ENCODE measurements at regions not wholly inside any gene's neighbourhood (a gene's known extent, or its start where the extent isn't known, plus 50 kb on each side); places are given as distances from the start of the nearest gene placed in this dataset.
"Not testable (repeated sequence)": the region's sequence is repeated elsewhere in the genome, so short reads cannot be mapped to it uniquely, and the experiment has no call there.

DNA sequence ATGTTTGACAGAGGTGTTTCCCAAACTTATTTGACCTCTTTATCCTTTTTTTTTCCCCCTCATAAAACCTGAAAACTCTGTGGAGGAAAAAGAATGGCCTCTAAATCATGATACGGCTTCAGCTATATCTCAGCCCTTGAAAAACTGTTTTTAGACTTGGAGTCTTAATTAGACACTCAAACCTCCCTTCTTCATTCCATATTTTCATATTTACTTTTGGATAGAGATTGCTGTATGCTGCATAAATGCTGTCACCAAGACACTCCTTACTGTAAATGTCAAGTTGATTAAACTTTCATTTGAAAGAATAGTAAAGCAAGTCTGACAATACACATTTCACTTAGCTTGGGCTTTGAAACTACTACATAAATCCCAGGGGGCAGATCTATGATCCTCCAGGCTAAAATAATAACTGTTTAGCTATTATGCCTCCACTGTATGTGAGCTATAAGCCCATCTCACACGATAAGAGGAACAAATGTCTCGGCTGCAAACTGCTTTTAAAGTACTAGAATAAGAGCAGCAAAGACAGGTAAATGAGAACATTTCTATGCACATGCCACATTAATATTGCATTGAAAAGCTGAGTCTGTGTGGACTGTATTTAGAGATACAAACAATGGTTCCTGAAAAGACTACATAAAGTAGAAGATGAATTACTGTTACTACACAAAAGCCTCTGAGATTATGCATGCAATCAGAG lies 141.3 kb upstream of the HMGN3 start:
- peaks cover 0 to 2% of the 10 kb centered on the region in 2 donors for H3K4me1 Mint-ChIP-seq

GRCh38 chr6:79374308-79374707 lies 139.8 kb upstream of the HMGN3 start:
- DNase-seq (no peak), ATAC-seq (replicated peaks) (no peak)
- Mint-ChIP-seq H3K9me3 (peaks cover 4 to 5% of the 10 kb centered on the region in 2 donors), H3K27me3 (peaks cover 6 to 12% of the 10 kb centered on the region in 2 donors), H3K36me3 (peaks cover 0 to 4% of the 10 kb centered on the region in 2 donors), H3K4me3 (no peak overlapping the region), H3K27ac (no peak overlapping the region), H3K4me1 (peaks cover 0 to 2% of the 10 kb centered on the region in 2 donors)

More for the DNA sequence above, 141.3 kb upstream of the HMGN3 start:
- H3K27ac Mint-ChIP-seq, result no peak overlapping the region
- no peaks in the 10 kb centered on the region for H3K36me3 Mint-ChIP-seq
- peaks cover 10 to 12% of the 10 kb centered on the region in 2 donors for H3K27me3 Mint-ChIP-seq
- ATAC-seq (replicated peaks) (no peak), DNase-seq (no peak)
- H3K9me3 Mint-ChIP-seq, result peaks cover 0 to under 1% of the 10 kb centered on the region in 2 donors
- H3K4me3 Mint-ChIP-seq, result no peak overlapping the region

- peaks cover 0 to 2% of the 10 kb centered on the region in 2 donors for H3K4me1 Mint-ChIP-seq
- no peak overlapping the region for H3K27ac Mint-ChIP-seq
- H3K9me3 Mint-ChIP-seq, result peaks cover 4 to 5% of the 10 kb centered on the region in 2 donors
- ATAC-seq (replicated peaks), result no peak
- no peak for DNase-seq
- no peak overlapping the region for H3K4me3 Mint-ChIP-seq
- peaks cover 6 to 12% of the 10 kb centered on the region in 2 donors for H3K27me3 Mint-ChIP-seq
- peaks cover 0 to 4% of the 10 kb centered on the region in 2 donors for H3K36me3 Mint-ChIP-seq
Measured at GRCh38 chr6:79373880-79374279, 139.4 kb upstream of the HMGN3 start.

DNA sequence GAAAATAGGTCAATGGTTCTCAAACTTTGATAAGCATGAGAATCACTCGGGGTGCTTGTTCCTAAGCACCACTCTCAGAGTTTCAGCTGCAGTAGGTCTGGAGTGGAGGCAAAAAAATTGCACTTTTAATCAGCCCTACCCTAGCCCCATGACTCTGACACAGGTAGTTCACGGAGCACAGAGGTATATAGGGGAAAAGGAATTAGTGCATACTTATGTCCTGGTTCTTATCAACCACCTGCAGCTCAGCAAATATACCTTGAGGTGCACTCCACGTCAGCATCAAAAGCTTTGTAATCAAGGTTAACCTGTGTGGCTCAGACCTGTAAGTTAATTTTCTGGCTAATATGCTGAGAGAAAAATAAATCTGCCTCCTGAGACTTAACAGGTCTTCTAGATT lies 138.8 kb upstream of the HMGN3 start:
- ATAC-seq (replicated peaks) (no peak), DNase-seq (no peak)
- Mint-ChIP-seq H3K27ac (no peak overlapping the region), H3K4me1 (peaks cover 0 to 2% of the 10 kb centered on the region in 2 donors), H3K27me3 (peaks cover 6 to 12% of the 10 kb centered on the region in 2 donors), H3K9me3 (peaks cover 4 to 7% of the 10 kb centered on the region in 2 donors), H3K4me3 (no peak overlapping the region), H3K36me3 (peaks cover 0 to 4% of the 10 kb centered on the region in 2 donors)

DNA sequence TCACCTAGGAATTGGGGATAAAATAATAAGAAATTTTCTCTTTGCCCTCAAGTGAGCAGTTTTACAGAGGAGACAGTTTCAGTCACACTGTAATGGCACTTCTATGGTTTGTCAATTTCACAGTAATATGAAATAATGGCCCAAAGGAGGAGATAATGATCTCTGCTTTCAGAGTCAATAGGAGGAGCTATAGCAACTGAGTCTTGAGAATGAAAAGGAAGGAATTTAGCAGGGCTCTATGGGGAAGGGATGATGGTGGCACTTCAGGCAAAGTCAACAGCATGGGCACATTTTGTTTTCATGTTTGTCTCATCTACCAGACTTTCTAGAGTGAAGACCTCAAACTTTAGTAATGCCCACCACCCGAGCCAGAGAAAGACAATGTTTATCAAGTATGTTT lies 138.3 kb upstream of the HMGN3 start:
- Mint-ChIP-seq H3K4me1 (peaks cover 0 to 1% of the 10 kb centered on the region in 2 donors), H3K27me3 (peaks cover 6 to 10% of the 10 kb centered on the region in 2 donors), H3K36me3 (peaks cover 0 to 4% of the 10 kb centered on the region in 2 donors), H3K4me3 (no peak overlapping the region), H3K9me3 (peaks cover 4 to 10% of the 10 kb centered on the region in 2 donors), H3K27ac (no peak overlapping the region)
- DNase-seq, result no peak
- ATAC-seq (replicated peaks), result no peak

- Mint-ChIP-seq H3K4me3 (no peak overlapping the region), H3K27ac (no peak overlapping the region), H3K4me1 (no peaks in the 10 kb centered on the region), H3K36me3 (peaks cover 3 to 7% of the 10 kb centered on the region in 2 donors), H3K27me3 (peaks cover 3 to 10% of the 10 kb centered on the region in 2 donors), H3K9me3 (peaks cover 25 to 28% of the 10 kb centered on the region in 2 donors)
- DNase-seq (no peak), ATAC-seq (replicated peaks) (no peak)
Measured at GRCh38 chr6:79369026-79369425, 134.5 kb upstream of the HMGN3 start.

DNA sequence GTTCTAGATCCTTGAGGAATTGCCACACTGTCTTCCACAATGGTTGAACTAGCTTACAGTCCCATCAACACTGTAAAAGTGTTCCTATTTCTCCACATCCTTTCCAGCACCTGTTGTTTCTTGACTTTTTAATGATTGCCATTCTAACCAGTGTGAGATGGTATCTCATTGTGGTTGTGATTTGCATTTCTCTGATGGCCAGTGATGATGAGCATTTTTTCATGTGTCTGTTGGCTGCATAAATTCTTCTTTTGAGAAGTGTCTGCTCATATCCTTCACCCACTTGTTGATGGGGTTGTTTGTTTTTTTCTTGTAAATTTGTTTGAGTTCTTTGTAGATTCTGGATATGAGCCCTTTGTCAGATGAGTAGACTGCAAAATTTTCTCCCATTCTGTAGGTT lies 129.0 kb upstream of the HMGN3 start:
- not testable (repeated sequence) for H3K27ac Mint-ChIP-seq; H3K4me1 Mint-ChIP-seq; H3K27me3 Mint-ChIP-seq; H3K36me3 Mint-ChIP-seq; ATAC-seq (replicated peaks); DNase-seq; H3K4me3 Mint-ChIP-seq
- H3K9me3 Mint-ChIP-seq, result peaks cover 30 to 34% of the 10 kb centered on the region in 2 donors

DNA sequence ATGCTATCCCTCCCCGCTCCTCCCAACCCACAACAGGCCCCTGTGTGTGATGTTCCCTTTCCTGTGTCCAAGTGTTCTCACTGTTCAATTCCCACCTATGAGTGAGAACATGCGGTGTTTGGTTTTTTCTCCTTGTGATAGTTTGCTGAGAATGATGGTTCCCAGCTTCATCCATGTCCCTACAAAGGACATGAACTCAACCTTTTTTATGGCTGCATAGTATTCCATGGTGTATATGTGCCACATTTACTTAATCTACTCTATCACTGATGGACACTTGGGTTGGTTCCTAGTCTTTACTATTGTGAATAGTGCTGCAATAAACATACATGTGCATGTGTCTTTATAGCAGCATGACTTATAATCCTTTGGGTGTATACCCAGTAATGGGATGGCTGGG lies 126.6 kb upstream of the HMGN3 start:
- not testable (repeated sequence) for H3K27me3 Mint-ChIP-seq; H3K4me3 Mint-ChIP-seq; H3K36me3 Mint-ChIP-seq; H3K4me1 Mint-ChIP-seq; ATAC-seq (replicated peaks); DNase-seq; H3K27ac Mint-ChIP-seq
- H3K9me3 Mint-ChIP-seq, result peaks cover 20% of the 10 kb centered on the region in 2 donors

- ATAC-seq (replicated peaks) (peak in 1 of 2 donors; percentile 42), DNase-seq (no peak)
- Mint-ChIP-seq H3K4me1 (peaks cover 8 to 10% of the 10 kb centered on the region in 2 donors), H3K27me3 (no peaks in the 10 kb centered on the region), H3K27ac (no peak overlapping the region), H3K4me3 (no peak overlapping the region), H3K9me3 (peaks cover 14 to 21% of the 10 kb centered on the region in 2 donors), H3K36me3 (peaks cover 0 to 11% of the 10 kb centered on the region in 2 donors)
Measured at GRCh38 chr6:79353226-79353625, 118.7 kb upstream of the HMGN3 start.

GRCh38 chr6:79338493-79338892 lies 104.0 kb upstream of the HMGN3 start:
- peaks cover 7% of the 10 kb centered on the region in 2 donors for H3K9me3 Mint-ChIP-seq
- H3K27me3 Mint-ChIP-seq, result peaks cover 0 to 6% of the 10 kb centered on the region in 2 donors
- H3K4me1 Mint-ChIP-seq, result peaks cover 14 to 22% of the 10 kb centered on the region in 2 donors
- ATAC-seq (replicated peaks) (no peak), DNase-seq (no peak)
- no peak overlapping the region for H3K27ac Mint-ChIP-seq
- H3K36me3 Mint-ChIP-seq, result peaks cover 8 to 14% of the 10 kb centered on the region in 2 donors
- no peak overlapping the region for H3K4me3 Mint-ChIP-seq

GRCh38 chr6:79335133-79335674 lies 100.7 kb upstream of the HMGN3 start:
- H3K27me3 Mint-ChIP-seq, result peaks cover 9 to 11% of the 10 kb centered on the region in 2 donors
- H3K9me3 Mint-ChIP-seq, result peaks cover 4 to 7% of the 10 kb centered on the region in 2 donors
- peaks cover 8 to 16% of the 10 kb centered on the region in 2 donors for H3K36me3 Mint-ChIP-seq
- H3K4me3 Mint-ChIP-seq, result peak overlapping the region; percentile 32 to 38
- peak; percentile 95 to 96 for ATAC-seq (replicated peaks)
- peak; percentile 55 for DNase-seq
- peaks cover 21 to 38% of the 10 kb centered on the region in 2 donors for H3K4me1 Mint-ChIP-seq
- H3K27ac Mint-ChIP-seq, result peak overlapping the region; percentile 86

- Mint-ChIP-seq H3K36me3 (peaks cover 8 to 16% of the 10 kb centered on the region in 2 donors), H3K4me3 (peak overlapping the region; percentile 32 to 38), H3K27ac (peak overlapping the region; percentile 86), H3K9me3 (peaks cover 4 to 7% of the 10 kb centered on the region in 2 donors), H3K4me1 (peaks cover 21 to 38% of the 10 kb centered on the region in 2 donors), H3K27me3 (peaks cover 9 to 11% of the 10 kb centered on the region in 2 donors)
- ATAC-seq (replicated peaks) (peak in 1 of 2 donors; percentile 1), DNase-seq (no peak)
Measured at GRCh38 chr6:79334674-79335073, 100.2 kb upstream of the HMGN3 start.

GRCh38 chr6:79330704-79331103 lies 96.2 kb upstream of the HMGN3 start:
- no peak overlapping the region for H3K4me3 Mint-ChIP-seq
- ATAC-seq (replicated peaks) (no peak), DNase-seq (no peak)
- peaks cover 8 to 22% of the 10 kb centered on the region in 2 donors for H3K27me3 Mint-ChIP-seq
- peaks cover 16 to 23% of the 10 kb centered on the region in 2 donors for H3K4me1 Mint-ChIP-seq
- H3K36me3 Mint-ChIP-seq, result peaks cover 3 to 4% of the 10 kb centered on the region in 2 donors
- H3K27ac Mint-ChIP-seq, result no peak overlapping the region
- peaks cover 6 to 12% of the 10 kb centered on the region in 2 donors for H3K9me3 Mint-ChIP-seq

- Mint-ChIP-seq H3K4me3 (no peak overlapping the region), H3K4me1 (no peaks in the 10 kb centered on the region), H3K9me3 (peaks cover 0 to 6% of the 10 kb centered on the region in 2 donors), H3K27me3 (no peaks in the 10 kb centered on the region), H3K36me3 (no peaks in the 10 kb centered on the region), H3K27ac (no peak overlapping the region)
- no peak for ATAC-seq (replicated peaks)
- no peak for DNase-seq
Measured at GRCh38 chr6:79313254-79313653, 78.8 kb upstream of the HMGN3 start.

All from stimulated activated naive B cell treated with anti-CD40 and anti-IgM and Interleukin-4, amounts not matched to agents 10 μg/mL and 1 μg/mL and 100 μg/mL, for 72 hours (primary cell).